Nephron progenitor cell (in vitro differentiated cells): ENCODE measurements at regions not wholly inside any gene's neighbourhood (a gene's known extent, or its start where the extent isn't known, plus 50 kb on each side); places are given as distances from the start of the nearest gene placed in this dataset.

Experiments
- DNase-seq: peaks from one replicate; pipeline ENCODE4 v3.0.0; 2021
- H3K27ac Mint-ChIP-seq: 2 replicates; pipeline ENCODE4 v1.8.0; 2021; ENCODE audit warnings: mild to moderate bottlenecking, moderate library complexity, mixed read lengths
- H3K27me3 Mint-ChIP-seq: 2 replicates; pipeline ENCODE4 v1.8.0; 2021; ENCODE audit warnings: mild to moderate bottlenecking, low read depth, mixed read lengths; ENCODE audit not compliant: poor library complexity
- H3K36me3 Mint-ChIP-seq: 2 replicates; pipeline ENCODE4 v1.8.0; 2021; ENCODE audit warnings: low read depth, mixed read lengths
- H3K4me1 Mint-ChIP-seq: 2 replicates; pipeline ENCODE4 v1.8.0; 2021; ENCODE audit warnings: mixed read lengths
- H3K4me3 Mint-ChIP-seq: 2 replicates; pipeline ENCODE4 v1.8.0; 2021; ENCODE audit warnings: mild to moderate bottlenecking, moderate library complexity, mixed read lengths
- H3K9me3 Mint-ChIP-seq: 2 replicates; pipeline ENCODE4 v1.8.0; 2021; ENCODE audit warnings: mild to moderate bottlenecking, moderate library complexity, mixed read lengths
- TF ChIP-seq, protein P1 (sequence below): fragments of 200-600 bp; sonication (generic); IDR thresholded peaks from 2 replicates; pipeline ENCODE4 v1.5.0; 2021; ENCODE audit warnings: antibody characterized with exemption

- Mint-ChIP-seq H3K36me3 (no peaks in the 10 kb centered on the region), H3K4me1 (peaks cover 34% of the 10 kb centered on the region), H3K4me3 (no peak overlapping the region), H3K27ac (no peak overlapping the region), H3K9me3 (no peaks in the 10 kb centered on the region), H3K27me3 (peaks cover 14% of the 10 kb centered on the region)
- DNase-seq, result no peak
- TF ChIP-seq, protein P1, sequence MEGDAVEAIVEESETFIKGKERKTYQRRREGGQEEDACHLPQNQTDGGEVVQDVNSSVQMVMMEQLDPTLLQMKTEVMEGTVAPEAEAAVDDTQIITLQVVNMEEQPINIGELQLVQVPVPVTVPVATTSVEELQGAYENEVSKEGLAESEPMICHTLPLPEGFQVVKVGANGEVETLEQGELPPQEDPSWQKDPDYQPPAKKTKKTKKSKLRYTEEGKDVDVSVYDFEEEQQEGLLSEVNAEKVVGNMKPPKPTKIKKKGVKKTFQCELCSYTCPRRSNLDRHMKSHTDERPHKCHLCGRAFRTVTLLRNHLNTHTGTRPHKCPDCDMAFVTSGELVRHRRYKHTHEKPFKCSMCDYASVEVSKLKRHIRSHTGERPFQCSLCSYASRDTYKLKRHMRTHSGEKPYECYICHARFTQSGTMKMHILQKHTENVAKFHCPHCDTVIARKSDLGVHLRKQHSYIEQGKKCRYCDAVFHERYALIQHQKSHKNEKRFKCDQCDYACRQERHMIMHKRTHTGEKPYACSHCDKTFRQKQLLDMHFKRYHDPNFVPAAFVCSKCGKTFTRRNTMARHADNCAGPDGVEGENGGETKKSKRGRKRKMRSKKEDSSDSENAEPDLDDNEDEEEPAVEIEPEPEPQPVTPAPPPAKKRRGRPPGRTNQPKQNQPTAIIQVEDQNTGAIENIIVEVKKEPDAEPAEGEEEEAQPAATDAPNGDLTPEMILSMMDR, result no peak
Measured at GRCh38 chr12:125244338-125244737, 179.1 kb downstream of the AACS start.

DNA sequence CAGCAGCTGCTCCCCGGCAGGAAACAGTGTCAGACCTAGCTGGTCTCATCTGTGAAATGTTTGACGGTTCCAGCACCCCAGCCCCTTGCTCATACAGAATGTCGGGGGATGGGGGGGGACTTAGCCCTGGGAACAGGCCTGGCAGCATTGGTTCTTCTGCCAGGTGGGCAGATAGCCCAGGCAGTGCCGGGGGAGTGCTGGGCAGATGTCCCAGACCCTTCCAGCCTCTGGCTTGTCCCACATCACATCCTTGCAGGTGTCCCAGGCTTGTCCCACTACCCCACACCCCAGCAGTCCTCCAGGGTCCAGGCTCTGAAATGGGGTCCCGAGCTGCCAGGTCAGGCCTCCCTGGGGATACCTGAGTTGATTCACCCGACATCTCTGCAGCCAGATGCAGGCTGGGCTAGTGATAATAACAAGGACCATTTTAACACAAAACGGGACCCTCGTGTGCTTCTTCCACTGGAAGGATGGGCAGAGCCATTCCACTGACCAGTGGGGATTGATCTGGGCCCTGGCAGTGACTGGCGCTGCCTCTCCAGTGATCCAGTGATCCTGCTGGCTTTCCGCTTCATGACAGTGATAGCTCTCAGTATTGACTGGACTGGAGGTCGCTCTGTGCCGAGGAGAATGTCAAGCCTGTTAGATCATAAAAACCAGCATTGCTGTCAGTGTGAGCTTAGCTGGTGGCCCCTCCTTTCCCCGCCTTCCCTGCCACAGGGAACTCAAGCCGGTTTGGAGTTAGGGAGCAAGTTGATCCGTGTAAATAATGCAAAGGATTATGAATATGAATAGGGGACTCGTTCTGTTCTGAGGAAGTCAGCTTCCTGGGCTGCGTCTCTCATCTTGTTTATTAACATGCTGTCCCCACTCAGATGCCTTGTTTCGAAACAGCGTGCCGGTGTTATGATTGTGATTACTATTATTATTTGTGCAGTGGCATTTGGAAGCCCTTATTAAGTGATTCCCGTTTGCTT lies 180.6 kb downstream of the AACS start:
- H3K9me3 Mint-ChIP-seq, result no peaks in the 10 kb centered on the region
- peaks cover 44% of the 10 kb centered on the region for H3K4me1 Mint-ChIP-seq
- H3K4me3 Mint-ChIP-seq, result no peak overlapping the region
- TF ChIP-seq, protein P1, result no peak
- H3K27me3 Mint-ChIP-seq, result peaks cover 12% of the 10 kb centered on the region
- DNase-seq, result no peak
- H3K27ac Mint-ChIP-seq, result no peak overlapping the region
- no peaks in the 10 kb centered on the region for H3K36me3 Mint-ChIP-seq

DNA sequence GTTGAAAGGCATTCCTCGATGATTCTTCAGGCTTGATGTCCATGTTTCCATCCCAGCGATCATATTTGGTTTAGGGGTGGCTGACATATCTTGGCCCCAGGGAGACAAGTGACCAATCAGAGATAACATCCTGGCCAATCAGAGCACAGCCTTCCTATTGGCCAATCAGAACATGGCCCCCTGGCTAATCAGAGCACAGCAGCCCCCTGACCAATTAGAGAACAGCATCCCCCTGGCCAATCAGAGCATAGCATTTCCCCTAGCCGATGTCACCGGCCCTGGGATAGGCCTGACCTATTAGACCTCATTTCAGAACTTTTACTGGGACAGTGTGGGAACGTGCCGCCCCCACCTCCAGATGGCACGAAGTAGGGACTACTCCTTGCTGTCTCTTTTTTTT lies 182.2 kb downstream of the AACS start:
- H3K9me3 Mint-ChIP-seq, result no peaks in the 10 kb centered on the region
- H3K27me3 Mint-ChIP-seq, result peaks cover 8% of the 10 kb centered on the region
- DNase-seq, result no peak
- TF ChIP-seq, protein P1, result no peak
- no peak overlapping the region for H3K27ac Mint-ChIP-seq
- H3K4me1 Mint-ChIP-seq, result peaks cover 50% of the 10 kb centered on the region
- H3K4me3 Mint-ChIP-seq, result no peak overlapping the region
- no peaks in the 10 kb centered on the region for H3K36me3 Mint-ChIP-seq

GRCh38 chr12:125249066-125249824 lies 184.0 kb downstream of the AACS start:
- Mint-ChIP-seq H3K4me3 (no peak overlapping the region), H3K27ac (no peak overlapping the region), H3K9me3 (no peaks in the 10 kb centered on the region), H3K36me3 (no peaks in the 10 kb centered on the region), H3K27me3 (peaks cover 22% of the 10 kb centered on the region), H3K4me1 (peaks cover 59% of the 10 kb centered on the region)
- no peak for DNase-seq
- TF ChIP-seq, protein P1, result no peak

GRCh38 chr12:125249932-125250331 lies 184.7 kb downstream of the AACS start:
- Mint-ChIP-seq H3K36me3 (no peaks in the 10 kb centered on the region), H3K4me1 (peaks cover 55% of the 10 kb centered on the region), H3K27ac (no peak overlapping the region), H3K9me3 (no peaks in the 10 kb centered on the region), H3K4me3 (no peak overlapping the region), H3K27me3 (peaks cover 21% of the 10 kb centered on the region)
- TF ChIP-seq, protein P1, result no peak
- DNase-seq, result no peak
